ENCODE measurements at regions not wholly inside any gene's neighbourhood (a gene's known extent, or its start where the extent isn't known, plus 50 kb on each side); places are given as distances from the start of the nearest gene placed in this dataset.
"Not testable (repeated sequence)": the region's sequence is repeated elsewhere in the genome, so short reads cannot be mapped to it uniquely, and the experiment has no call there.

DNA sequence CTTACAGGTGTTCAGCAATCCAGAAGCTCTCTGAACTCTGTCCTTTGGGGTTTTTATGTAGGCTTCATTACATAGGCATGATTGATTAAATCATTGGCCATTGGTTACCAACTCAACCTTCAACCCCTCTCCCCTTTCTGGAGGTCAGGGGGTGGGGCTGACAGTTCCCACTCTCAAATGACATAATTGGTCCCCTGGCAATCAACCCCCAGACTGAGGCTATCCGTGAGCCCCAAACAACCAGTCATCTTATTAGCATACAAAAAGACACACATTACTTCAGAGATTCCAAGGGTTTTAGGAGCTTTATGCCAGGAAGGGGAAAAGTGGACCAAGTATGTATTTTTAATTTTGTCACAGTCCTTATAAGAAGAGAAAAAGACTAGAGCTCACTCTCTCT is 92.1 kb downstream of the ZNF467 start:
- peaks cover 4% of the 10 kb centered on the region for H3K27me3 ChIP-seq (ENCODE audit: control insufficient read depth, insufficient read depth, low read length)
- H3K4me2 ChIP-seq (ENCODE audit: low read length) = no peak overlapping the region
- no peak overlapping the region for H3K4me3 ChIP-seq (ENCODE audit: low read length)
- no peaks in the 10 kb centered on the region for H3K36me3 ChIP-seq (ENCODE audit: insufficient read depth, low read length)
- no peaks in the 10 kb centered on the region for H3K4me1 ChIP-seq (ENCODE audit: control insufficient read depth, insufficient read depth, low read length)
- no peak overlapping the region for H3K9ac ChIP-seq (ENCODE audit: low read depth, low read length)
- H3K9me3 ChIP-seq (replicated peaks; ENCODE audit: low read length) = no peaks in the 10 kb centered on the region

DNA sequence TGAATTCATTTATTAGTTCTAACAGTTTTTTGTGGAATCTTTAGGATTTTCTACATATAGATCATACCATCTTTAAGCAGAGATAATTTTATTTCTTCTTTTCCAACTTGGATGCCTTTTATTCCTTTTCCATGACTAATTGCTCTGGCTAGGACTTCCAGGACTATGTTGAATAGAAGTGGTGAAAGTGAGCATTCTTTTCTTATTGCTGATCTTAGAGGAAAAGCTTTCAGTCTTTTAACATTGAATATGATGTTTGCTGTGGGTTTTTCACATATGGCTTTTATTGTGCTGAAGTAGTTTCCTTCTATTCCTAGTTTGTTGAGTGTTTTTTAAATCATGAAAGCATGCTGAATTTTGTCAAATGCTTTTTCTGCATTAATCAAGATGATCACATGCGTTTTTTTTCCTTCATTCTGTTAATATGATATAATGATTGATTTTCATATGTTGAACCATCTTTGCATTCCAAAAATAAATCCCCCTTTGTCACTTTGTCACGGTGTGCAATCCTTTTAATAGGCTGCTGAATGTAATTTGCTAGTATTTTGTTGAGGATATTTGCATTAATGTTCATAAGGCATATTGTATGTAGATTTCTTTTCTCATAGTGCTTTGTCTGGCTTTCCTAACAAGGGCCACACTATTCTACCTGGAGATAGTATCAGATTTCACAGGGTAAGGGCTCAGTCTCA is 92.9 kb downstream of the ZNF467 start:
- H3K27me3 ChIP-seq (ENCODE audit: control insufficient read depth, insufficient read depth, low read length) = peaks cover 3% of the 10 kb centered on the region
- H3K36me3 ChIP-seq (ENCODE audit: insufficient read depth, low read length) = no peaks in the 10 kb centered on the region
- no peaks in the 10 kb centered on the region for H3K4me1 ChIP-seq (ENCODE audit: control insufficient read depth, insufficient read depth, low read length)
- no peaks in the 10 kb centered on the region for H3K9me3 ChIP-seq (replicated peaks; ENCODE audit: low read length)
- H3K4me3 ChIP-seq (ENCODE audit: low read length) = no peak overlapping the region
- no peak overlapping the region for H3K4me2 ChIP-seq (ENCODE audit: low read length)
- no peak overlapping the region for H3K9ac ChIP-seq (ENCODE audit: low read depth, low read length)

DNA sequence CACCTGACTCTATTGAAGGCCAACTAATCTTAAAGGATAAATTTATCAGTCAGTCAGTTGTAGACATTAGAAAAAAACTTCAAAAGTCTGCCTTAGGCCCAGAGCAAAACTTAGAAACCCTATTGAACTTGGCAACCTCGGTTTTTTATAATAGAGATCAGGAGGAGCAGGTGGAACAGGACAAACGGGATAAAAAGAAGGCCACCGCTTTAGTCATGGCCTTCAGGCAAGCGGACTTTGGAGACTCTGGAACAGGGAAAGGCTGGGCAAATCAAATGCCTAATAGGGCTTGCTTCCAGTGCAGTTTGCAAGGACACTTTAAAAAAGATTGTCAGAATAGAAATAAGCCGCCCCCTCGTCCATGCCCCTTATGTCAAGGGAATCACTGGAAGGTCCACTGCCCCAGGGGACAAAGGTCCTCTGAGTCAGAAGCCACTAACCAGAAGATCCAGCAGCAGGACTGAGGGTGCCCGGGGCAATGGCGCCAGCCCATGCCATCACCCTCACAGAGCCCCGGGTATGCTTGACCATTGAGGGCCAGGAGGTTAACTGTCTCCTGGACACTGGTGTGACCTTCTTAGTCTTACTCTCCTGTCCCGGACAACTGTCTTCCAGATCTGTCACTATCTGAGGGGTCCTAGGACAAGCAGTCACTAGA is 98.5 kb downstream of the ZNF467 start:
- H3K4me2 ChIP-seq (ENCODE audit: low read length); H3K9ac ChIP-seq (ENCODE audit: low read depth, low read length); H3K27me3 ChIP-seq (ENCODE audit: control insufficient read depth, insufficient read depth, low read length); H3K36me3 ChIP-seq (ENCODE audit: insufficient read depth, low read length); H3K9me3 ChIP-seq (replicated peaks; ENCODE audit: low read length); H3K4me3 ChIP-seq (ENCODE audit: low read length); H3K4me1 ChIP-seq (ENCODE audit: control insufficient read depth, insufficient read depth, low read length): not testable (repeated sequence)

DNA sequence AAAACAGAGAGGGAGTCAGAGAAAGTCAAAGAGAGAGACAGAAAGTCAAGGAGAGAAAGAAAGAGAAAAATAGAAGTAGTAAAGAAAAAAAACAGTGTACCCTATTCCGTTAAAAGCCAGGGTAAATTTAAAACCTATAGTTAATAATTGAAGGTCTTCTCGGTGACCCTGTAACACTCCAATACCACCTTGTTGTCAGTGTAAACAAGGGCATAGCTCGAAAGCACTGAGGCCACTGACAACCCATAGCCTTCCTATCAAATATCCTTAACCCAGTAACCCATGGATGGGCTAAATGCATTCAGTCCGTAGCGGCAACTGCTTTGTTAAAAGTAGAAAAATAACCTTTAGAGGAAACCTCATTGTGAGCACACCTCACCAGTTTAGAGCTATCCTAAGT is 100.4 kb downstream of the ZNF467 start:
- H3K9ac ChIP-seq (ENCODE audit: low read depth, low read length) = no peak overlapping the region
- H3K4me3 ChIP-seq (ENCODE audit: low read length) = no peak overlapping the region
- no peaks in the 10 kb centered on the region for H3K4me1 ChIP-seq (ENCODE audit: control insufficient read depth, insufficient read depth, low read length)
- peaks cover 5% of the 10 kb centered on the region for H3K27me3 ChIP-seq (ENCODE audit: control insufficient read depth, insufficient read depth, low read length)
- H3K4me2 ChIP-seq (ENCODE audit: low read length) = no peak overlapping the region
- no peaks in the 10 kb centered on the region for H3K9me3 ChIP-seq (replicated peaks; ENCODE audit: low read length)
- H3K36me3 ChIP-seq (ENCODE audit: insufficient read depth, low read length) = no peaks in the 10 kb centered on the region

DNA sequence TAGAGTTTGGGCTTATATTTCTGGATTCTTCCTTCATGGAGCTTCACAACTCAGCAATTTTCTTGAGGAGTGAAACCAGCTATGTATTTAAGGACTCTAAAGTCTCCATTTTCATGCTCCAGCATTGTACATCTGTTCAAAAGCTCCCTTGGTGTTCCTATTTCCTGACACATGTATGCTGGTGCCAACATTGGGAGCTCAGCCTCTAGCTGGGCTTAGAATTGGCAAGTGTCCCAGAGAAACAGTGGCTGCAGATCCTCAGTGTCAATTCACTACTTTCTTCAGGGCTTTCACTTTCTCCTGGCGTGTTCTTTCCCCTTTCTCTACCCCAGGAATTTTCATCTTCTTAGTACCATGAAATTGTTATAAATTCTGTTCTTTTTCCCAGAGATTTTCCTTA is 103.1 kb downstream of the ZNF467 start:
- no peaks in the 10 kb centered on the region for H3K4me1 ChIP-seq (ENCODE audit: control insufficient read depth, insufficient read depth, low read length)
- no peak overlapping the region for H3K9ac ChIP-seq (ENCODE audit: low read depth, low read length)
- H3K36me3 ChIP-seq (ENCODE audit: insufficient read depth, low read length) = no peaks in the 10 kb centered on the region
- no peak overlapping the region for H3K4me2 ChIP-seq (ENCODE audit: low read length)
- peaks cover 15% of the 10 kb centered on the region for H3K27me3 ChIP-seq (ENCODE audit: control insufficient read depth, insufficient read depth, low read length)
- no peaks in the 10 kb centered on the region for H3K9me3 ChIP-seq (replicated peaks; ENCODE audit: low read length)
- H3K4me3 ChIP-seq (ENCODE audit: low read length) = no peak overlapping the region

DNA sequence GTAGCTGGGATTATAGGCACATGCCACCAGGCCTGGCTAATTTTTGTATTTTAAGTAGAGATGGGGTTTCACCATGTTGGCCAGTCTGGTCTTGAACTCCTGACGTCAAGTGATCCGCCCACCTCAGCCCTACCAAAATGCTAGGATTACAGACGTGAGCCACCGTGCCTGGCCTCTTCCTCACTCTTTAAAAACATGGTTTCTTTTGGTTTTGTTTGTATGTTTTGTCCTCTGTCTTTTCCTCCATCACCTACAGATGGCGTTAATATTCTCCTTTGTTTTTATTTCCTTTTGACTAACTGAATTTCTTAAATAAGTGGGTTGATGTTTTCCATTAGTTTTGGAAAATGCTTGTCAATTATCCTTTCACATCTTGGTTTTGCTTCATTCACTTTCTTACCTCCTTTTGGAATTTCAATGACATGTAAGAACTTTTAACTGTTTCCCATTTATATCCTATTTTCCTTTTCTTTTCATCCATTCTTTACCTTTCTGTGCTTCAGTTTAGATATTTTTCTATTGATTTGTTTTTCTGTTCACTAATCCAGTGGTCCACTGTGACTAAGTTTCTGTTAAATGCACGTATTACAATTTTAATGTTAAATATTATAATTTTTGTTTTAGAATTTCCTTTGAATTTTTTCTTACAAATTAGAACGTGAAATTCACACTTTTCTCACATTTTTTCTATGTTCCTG is 104.1 kb downstream of the ZNF467 start:
- Histone ChIP-seq H3K9me3 (replicated peaks; ENCODE audit: low read length) (no peaks in the 10 kb centered on the region), H3K4me2 (ENCODE audit: low read length) (no peak overlapping the region), H3K27me3 (ENCODE audit: control insufficient read depth, insufficient read depth, low read length) (peaks cover 15% of the 10 kb centered on the region), H3K36me3 (ENCODE audit: insufficient read depth, low read length) (no peaks in the 10 kb centered on the region), H3K9ac (ENCODE audit: low read depth, low read length) (no peak overlapping the region), H3K4me1 (ENCODE audit: control insufficient read depth, insufficient read depth, low read length) (no peaks in the 10 kb centered on the region), H3K4me3 (ENCODE audit: low read length) (no peak overlapping the region)

DNA sequence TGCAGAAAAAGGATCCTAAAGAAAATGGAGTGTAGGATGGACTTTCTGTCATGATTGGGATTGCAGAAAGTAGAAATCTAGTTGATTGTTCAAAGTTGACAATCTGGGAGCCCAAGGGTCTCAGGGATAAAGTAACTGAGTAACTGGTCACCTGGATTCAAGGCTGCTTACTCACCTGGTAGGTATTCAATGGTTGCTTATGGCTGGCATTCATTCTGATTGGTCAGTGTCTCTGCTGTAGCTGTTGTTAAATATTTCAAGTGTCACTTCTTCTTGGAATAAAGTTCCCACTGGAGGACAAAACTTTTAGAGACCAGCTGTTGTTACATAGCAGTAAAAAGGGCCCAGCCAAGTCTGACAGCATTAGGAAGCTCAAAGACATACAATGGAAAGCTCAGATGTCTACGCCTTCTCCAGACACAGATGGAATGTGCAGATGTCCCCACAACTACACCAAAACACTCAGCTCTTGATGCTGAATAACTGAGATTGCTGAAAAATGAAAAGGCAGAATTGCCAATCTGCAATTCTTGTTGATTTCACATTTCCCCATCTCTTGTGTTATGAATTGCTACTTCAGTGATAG is 106.9 kb downstream of the ZNF467 start:
- Histone ChIP-seq H3K4me3 (ENCODE audit: low read length) (no peak overlapping the region), H3K4me1 (ENCODE audit: control insufficient read depth, insufficient read depth, low read length) (no peaks in the 10 kb centered on the region), H3K4me2 (ENCODE audit: low read length) (no peak overlapping the region), H3K36me3 (ENCODE audit: insufficient read depth, low read length) (no peaks in the 10 kb centered on the region), H3K9ac (ENCODE audit: low read depth, low read length) (no peak overlapping the region), H3K9me3 (replicated peaks; ENCODE audit: low read length) (no peaks in the 10 kb centered on the region), H3K27me3 (ENCODE audit: control insufficient read depth, insufficient read depth, low read length) (peaks cover 20% of the 10 kb centered on the region)

DNA sequence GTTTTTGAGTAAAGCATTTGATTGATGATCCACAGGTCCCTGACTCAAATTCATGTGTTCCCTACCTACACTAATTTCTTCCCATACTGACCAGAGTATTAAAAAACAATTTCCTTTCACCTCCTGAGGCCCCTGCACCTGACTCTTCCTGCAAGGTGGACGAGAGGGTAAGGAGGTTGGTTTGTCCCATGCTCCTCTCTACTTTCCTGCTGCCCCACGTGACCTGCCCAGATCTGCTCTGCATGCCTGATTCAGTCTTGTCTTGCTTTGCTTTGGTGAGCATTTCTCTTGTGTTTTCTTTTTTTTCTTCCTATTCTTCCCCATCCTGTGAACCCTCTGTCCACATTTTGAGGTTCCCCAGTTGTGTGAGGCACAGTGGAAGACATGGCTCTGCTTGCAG is 107.8 kb downstream of the ZNF467 start:
- not testable (repeated sequence) for H3K4me2 ChIP-seq (ENCODE audit: low read length); H3K9me3 ChIP-seq (replicated peaks; ENCODE audit: low read length); H3K9ac ChIP-seq (ENCODE audit: low read depth, low read length); H3K36me3 ChIP-seq (ENCODE audit: insufficient read depth, low read length); H3K4me1 ChIP-seq (ENCODE audit: control insufficient read depth, insufficient read depth, low read length); H3K4me3 ChIP-seq (ENCODE audit: low read length)
- peaks cover 16% of the 10 kb centered on the region for H3K27me3 ChIP-seq (ENCODE audit: control insufficient read depth, insufficient read depth, low read length)

DNA sequence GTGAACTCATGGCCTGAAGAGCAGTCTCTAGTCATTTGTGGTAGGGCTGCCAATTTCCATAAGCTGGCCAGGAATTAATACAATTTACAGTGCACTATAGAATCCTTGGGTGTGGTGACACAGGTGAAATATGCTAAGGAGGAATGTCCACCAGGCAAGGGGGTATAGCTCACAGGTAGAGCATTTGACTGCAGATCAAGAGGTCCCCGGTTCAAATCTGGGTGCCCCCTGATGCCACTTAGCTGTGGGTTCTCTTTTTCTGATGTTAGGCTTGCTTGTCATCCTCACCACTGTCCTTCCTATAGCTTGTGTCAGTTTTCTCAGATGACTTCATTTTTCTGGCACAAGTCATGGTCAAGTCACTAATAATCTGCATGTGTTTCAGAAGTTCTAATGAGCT is 108.7 kb downstream of the ZNF467 start:
- Histone ChIP-seq H3K4me2 (ENCODE audit: low read length) (no peak overlapping the region), H3K4me3 (ENCODE audit: low read length) (no peak overlapping the region), H3K9me3 (replicated peaks; ENCODE audit: low read length) (no peaks in the 10 kb centered on the region), H3K4me1 (ENCODE audit: control insufficient read depth, insufficient read depth, low read length) (no peaks in the 10 kb centered on the region), H3K36me3 (ENCODE audit: insufficient read depth, low read length) (no peaks in the 10 kb centered on the region), H3K9ac (ENCODE audit: low read depth, low read length) (no peak overlapping the region), H3K27me3 (ENCODE audit: control insufficient read depth, insufficient read depth, low read length) (peaks cover 15% of the 10 kb centered on the region)

DNA sequence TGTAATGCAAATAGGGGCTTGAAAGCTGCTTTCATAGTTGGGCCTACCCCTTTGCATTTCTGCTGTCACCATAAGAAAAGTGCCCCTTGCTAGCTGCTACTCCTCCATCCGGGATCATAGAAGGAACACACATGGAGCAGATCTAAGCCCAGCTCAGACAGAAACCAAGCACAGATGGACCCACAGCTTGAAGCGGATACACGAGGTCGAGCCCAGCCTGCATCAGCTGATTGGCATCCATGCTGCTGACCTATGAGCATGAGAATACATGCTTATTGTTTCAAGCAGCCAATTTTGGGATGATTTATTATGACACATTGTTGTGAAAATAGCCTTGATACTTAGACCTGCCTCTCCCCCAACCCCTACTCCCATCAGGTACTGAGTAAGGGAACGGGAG is 109.2 kb downstream of the ZNF467 start:
- Histone ChIP-seq H3K9me3 (replicated peaks; ENCODE audit: low read length) (no peaks in the 10 kb centered on the region), H3K9ac (ENCODE audit: low read depth, low read length) (no peak overlapping the region), H3K4me3 (ENCODE audit: low read length) (no peak overlapping the region), H3K4me2 (ENCODE audit: low read length) (no peak overlapping the region), H3K36me3 (ENCODE audit: insufficient read depth, low read length) (no peaks in the 10 kb centered on the region), H3K27me3 (ENCODE audit: control insufficient read depth, insufficient read depth, low read length) (peaks cover 15% of the 10 kb centered on the region), H3K4me1 (ENCODE audit: control insufficient read depth, insufficient read depth, low read length) (no peaks in the 10 kb centered on the region)

DNA sequence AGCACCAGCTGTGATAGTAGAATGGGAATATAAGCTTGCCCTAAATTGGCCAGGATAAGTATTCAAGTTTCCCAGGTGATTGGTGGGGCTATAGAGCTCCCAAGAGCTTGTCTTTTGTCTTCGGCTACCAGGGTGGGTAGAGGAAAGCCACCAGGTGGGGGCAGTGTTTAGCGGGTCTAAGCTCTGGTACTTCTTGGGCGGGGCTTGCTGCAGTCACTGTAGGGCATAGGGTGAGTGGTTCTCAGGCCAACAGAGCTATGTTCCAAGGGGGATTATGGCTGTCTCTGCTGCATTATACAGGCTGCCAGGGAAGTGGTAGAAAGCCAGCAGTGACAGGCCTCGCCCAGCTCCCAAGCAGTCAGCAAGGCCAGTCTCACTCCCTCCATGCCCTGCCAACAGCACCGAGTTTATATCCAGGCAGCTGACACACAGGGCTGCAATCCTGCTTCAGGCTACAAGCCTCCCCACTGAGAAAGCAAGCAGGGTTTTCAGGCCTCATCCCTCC is 110.7 kb downstream of the ZNF467 start:
- Histone ChIP-seq H3K4me1 (ENCODE audit: control insufficient read depth, insufficient read depth, low read length) (no peaks in the 10 kb centered on the region), H3K27me3 (ENCODE audit: control insufficient read depth, insufficient read depth, low read length) (peaks cover 15% of the 10 kb centered on the region), H3K4me2 (ENCODE audit: low read length) (no peak overlapping the region), H3K9ac (ENCODE audit: low read depth, low read length) (no peak overlapping the region), H3K9me3 (replicated peaks; ENCODE audit: low read length) (no peaks in the 10 kb centered on the region), H3K36me3 (ENCODE audit: insufficient read depth, low read length) (no peaks in the 10 kb centered on the region), H3K4me3 (ENCODE audit: low read length) (no peak overlapping the region)
